ENCODE measurements at regions not wholly inside any gene's neighbourhood (a gene's known extent, or its start where the extent isn't known, plus 50 kb on each side); places are given as distances from the start of the nearest gene placed in this dataset.
"Not testable (repeated sequence)": the region's sequence is repeated elsewhere in the genome, so short reads cannot be mapped to it uniquely, and the experiment has no call there.

DNA sequence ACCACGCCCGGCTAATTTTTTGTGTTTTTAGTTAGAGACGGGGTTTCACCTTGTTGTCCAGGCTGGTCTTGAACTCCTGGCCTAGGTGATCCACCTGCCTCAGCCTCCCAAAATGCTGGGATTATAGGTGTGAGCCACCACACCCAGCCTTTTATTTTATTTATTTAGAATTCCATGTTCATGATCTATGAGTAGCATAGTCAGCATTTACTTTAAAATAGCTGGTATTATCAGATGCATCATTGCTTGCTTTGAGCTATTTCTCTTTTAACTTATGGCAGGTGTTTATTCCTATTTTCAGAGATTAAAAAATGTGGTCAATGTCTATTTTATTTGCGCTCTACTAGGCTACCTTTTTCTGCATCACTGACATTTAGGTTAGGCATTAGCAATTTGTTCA lies 152.0 kb downstream of the UTRN start:
- no peak for DNase-seq

DNA sequence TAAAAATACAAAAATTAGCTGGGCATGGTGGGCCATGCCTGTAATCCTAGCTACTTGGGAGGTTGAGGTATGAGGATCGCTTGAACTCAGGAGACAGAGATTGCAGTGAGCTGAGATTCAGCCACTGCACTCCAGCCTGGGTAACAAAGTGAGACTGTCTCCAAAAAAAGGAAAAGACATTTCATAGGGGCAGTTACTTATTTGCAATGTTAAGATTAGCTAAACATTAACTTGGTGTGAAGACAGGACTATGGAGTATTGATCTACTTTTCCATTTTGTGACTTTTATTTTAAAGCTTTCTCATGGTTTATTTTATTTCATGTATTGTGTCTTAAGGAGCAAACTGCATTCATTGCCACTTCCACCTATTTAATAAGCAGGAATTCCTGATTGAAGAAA lies 153.0 kb downstream of the UTRN start:
- no peak for DNase-seq

DNA sequence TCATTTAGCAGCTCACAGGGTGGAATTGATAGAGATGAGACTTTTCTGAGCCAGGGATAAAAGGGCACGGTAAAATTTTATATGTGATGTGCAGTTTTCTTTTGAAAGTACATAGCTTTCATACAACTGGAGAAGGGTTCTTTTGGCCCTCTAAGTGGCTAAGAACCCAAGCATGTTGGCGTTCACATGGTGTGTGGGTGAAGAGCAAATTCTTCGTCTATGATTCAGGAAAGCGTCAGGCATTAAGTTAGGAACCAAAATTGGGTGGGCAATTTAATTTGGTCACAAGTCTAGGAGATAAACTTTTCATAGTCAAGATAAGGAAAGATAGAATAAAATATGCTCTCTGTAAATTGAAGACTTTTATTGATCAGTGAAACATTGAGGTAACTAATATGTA lies 153.9 kb downstream of the UTRN start:
- DNase-seq: no peak

DNA sequence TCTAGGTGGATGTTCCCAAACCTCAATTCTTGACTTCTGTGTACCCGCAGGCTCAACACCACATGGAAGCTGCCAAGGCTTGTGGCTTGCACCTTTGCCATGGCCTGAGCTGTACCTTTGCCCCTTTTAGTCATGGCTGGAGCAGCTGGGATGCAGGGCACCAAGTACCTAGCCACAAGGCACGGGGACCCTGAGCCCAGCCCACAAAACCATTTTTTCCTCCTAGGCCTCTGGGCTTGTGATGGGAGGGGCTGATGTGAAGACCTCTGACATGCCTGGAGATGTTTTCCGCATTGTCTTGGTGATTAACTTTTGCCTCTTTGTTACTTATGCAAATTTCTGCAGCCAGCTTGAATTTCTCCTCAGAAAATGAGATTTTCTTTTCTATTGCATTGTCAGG lies 156.7 kb downstream of the UTRN start:
- not testable (repeated sequence) for DNase-seq

DNA sequence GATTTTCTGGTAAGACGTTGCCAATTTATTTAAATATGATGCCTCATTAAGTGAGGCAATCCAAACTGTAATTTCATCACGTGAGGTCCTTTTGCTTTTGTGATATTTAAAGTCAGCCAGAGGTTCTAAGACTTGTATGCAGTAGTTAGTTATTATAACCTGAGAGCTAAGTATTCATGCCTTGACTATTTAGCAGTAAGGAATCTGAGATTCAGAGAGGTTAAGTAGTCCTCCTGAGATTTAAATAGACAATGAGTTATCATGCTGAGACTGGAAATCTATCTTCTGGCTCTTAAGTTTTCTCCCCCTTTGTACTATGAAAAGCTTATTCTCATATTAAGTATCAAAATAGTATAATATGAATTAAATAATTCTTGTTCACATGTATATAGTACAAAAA lies 158.0 kb downstream of the UTRN start:
- no peak for DNase-seq

DNA sequence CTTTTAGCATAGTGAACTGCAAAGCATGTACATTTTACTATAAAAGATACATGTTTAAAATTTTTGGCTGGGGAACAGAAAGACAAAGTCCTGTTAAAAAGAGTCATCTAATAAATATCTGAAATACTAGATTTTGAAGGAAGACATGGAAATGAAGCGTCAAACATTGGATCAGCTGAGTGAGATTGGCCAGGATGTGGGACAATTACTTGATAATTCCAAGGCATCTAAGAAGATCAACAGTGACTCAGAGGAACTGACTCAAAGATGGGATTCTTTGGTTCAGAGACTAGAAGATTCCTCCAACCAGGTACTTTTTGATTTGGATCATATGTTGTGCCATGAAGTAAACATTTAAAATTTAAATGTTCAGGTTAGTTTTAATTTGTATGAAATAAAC lies 162.3 kb downstream of the UTRN start:
- DNase-seq: no peak

DNA sequence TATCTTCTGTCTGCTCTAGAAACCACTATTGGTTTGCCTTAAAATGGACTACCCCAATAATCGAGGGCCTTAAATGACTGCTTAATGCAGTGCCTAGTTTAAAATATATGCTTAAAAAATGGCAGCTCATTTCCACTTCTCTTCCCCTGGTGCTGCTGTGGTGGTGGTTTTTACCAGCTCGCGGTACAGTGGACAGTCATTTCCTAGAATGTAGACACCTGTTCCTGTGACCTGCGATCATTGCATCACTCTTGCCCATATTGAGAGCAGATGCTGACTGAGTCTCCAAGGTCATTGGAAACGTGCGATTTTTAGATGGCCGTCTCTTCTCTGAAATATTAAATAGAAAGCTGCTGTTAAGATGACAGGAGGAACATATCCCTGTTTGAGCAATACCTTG lies 164.1 kb downstream of the UTRN start:
- no peak for DNase-seq

DNA sequence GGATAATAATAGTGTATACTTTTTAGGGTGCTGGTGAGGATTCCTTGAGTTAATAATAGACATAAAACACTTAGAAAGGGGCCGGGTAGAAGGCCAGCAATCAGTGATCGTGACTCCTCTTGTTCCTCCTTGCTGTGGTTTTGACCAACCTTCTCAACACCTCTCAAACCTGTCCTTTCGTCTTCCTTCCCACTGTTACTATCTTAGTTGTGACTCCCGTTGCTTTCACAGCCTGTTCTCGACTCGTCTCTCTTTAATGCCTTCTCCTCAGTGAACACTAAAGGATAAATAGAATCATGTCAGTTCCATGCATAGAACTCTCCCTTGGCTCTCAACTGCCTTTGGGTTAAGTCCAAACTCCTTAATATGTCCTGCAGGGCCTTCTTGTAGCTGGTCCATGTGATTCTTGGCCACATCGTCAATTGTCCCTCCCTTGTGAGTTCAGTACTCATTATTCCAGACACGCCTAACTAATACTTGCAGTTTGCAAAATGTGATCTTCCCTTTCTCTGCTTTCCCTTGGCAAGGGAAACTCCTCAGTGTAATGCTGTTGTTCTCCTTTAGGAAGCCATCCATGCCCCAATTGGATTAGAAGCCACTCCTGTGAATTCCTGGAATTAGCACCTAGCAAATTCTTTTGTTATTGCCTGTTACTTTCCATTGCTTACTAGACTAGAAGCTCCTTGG lies 164.9 kb downstream of the UTRN start:
- DNase-seq: no peak

DNA sequence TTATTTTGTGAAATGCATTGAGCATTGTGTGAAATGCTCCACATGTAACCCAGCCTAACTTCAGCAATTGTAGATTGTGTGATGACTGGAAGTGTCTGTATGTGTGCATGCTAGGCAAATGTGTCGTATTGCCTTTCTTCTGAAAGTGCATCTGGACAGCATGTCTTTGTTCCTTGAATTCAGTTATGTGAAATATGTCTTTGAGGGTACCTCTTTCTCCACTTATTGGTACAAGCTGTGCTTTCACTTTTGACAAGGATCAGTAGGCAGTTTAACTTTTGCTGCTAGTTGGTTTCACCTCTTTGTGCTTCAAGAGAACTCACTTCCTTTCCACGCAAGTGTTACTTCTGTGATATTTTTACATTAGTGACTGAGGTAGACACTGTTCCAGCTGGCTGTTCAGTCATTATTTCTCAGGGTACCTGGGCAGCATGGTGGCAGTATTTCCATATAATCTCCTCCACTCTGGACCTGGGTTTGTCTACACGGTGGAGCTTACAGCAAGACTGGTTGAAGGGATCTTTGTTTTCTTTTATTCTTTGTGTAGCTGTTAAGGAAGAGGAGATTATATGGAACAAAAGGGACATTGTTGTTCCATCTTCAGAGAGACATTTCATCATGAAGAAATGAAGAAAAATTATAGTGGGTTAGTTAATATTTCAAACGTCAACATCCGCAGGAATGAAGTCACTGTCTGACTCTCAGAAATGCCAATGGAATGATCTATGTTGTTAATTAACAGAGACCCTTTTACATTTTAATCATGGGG lies 175.4 kb downstream of the UTRN start:
- no peak for DNase-seq

DNA sequence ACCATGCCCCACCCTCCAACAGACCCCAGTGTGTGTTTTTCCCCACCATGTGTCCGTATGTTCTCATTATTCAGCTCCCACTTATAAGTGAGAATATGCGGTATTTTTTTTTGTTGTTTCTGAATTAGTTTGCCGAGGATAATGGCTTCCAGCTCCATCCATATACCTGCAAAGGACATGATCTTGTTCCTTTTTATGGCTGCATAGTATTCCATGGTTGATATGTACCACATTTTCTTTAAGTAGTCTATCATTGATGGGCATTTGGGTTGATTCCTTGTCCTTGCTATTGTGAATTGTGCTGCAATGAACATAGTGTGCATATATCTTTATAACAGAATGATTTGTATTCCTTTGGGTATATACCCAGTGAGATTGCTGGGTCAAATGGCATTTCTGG lies 176.9 kb downstream of the UTRN start:
- DNase-seq: no peak

DNA sequence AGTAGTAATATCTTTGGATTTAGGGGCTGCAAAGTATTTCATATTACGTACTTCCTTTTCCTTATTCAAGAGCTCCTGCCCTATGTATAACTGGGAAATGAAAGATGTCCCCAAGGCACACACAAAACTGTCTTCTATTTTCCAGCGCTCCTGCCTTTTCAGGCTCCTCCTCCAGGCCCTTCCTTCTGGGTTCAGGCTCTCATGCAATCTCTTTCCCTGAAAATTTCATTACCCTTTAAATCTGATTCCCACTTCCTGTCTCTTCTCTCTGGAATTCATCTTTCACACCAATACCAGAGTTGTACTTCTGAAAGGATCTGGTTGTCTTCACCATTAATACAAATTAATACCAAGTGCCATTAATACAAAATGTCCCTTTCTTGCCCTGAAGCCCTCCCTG lies 181.6 kb downstream of the UTRN start:
- DNase-seq: no peak

DNA sequence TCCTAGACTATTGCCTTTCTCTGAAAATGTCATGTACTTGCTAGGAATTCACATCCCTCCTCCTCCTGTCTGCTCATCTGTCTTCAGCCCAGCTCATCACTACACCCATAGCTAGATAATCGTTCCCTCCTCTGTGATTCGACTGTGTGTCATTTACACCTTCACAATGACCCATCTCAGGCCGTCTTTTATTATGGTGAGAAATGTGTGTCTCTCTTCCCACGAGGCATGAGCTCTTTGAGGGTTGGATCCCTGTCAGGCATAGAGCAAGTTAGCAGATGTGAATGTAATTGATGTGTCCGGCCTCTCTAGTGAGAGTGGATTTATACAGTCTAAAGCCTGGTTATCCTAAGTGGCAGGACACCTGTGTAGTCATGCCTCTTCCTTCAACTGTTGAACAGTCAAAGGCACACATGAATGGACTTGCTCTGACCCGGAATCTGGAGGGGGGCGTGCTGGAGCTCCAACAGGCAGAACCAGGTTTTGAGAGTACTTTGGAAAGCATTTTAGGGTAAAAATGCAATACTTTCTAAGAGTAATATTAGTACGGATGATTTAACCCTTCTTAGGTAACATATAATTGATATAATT lies 182.1 kb downstream of the UTRN start:
- no peak for DNase-seq

DNA sequence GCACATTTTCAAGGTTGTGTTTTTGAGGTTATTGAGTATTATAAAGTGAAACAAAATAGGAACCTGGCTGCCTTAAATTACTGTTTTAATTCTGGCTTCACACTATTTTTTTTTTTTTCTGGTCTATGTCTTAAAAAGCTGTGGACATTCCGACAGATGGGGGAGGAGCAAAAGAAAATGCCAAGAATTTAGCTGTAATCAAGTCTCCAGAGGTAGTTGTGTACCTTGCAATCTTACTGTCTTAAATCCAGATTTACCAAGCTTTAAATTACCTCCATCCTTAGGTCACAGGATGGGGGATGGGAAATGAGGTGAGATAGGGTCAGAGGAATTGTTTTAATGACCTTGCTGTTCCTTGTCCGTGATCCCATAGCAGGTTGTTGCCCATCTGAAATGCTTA lies 182.8 kb downstream of the UTRN start:
- DNase-seq: no peak

DNA sequence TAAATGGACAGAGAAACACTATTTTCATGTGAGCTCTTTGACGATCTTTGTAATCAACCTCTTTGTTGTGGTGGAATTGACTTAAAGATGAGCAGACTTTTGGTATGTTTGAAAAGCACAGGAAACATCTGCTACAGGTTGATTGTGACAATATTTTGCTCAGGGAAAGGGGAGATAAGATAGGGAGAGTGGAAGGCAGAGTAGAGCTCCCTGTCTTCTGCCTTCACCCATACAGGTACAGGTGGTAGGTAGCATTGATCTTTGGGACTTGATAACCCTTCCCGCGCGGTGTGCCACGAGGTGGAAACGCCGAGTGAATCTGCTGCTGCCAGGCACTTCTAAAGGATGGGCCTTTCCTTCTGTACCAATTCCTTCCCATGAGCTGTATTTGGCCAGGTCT lies 183.6 kb downstream of the UTRN start:
- DNase-seq: no peak

DNA sequence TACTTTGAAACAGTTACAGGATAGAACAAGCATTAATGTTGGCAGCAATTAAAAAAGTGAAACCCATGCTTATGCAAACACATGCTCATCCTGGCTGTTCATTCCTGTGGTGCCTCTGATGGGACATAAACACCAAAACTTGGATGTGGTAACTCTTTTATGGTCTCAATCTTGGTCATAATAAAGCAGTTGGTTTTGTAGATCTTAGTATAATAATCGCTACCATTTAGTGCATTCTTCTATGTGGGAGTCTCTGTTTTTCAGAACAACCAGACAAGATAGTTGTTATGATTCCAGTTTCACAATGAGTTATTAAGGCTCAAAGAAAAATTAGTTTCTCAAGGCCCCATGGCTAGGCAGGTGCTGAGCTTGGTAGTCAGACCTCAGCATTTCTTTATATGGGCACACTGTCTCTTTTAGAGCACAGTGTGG lies 184.0 kb downstream of the UTRN start:
- no peak for DNase-seq

DNA sequence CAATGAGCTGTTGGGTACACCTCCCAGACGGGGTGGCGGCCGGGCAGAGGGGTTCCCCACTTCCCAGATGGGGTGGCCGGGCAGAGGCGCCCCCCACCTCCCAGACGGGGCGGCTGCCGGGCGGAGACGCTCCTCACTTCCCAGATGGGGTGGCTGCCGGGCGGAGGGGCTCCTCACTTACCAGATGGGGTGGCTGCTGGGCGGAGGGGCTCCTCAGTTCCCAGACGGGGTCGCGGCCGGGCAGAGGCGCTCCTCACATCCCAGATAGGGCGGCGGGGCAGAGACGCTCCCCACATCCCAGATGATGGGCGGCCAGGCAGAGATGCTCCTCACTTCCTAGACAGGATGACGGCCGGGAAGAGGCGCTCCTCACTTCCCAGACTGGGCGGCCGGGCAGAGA lies 185.1 kb downstream of the UTRN start:
- not testable (repeated sequence) for DNase-seq

DNA sequence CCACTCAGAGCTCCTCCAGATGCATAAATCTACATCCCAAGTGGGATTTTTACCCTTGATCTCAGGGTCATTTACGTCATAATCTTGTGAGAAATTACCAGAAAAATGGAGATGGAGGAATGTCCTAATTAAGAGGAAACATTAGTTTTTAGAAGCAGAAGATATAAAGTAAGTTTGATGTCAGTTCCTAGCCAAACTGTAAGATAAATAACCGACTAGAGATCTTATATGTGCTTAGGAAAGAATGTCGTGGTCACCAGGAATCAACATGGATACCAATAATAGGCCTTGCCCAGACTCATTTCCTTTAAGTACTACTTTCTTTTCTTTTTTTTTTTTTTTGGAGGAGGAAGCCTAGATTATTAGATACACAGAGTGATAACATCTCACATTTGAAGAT lies 186.9 kb downstream of the UTRN start:
- no peak for DNase-seq

DNA sequence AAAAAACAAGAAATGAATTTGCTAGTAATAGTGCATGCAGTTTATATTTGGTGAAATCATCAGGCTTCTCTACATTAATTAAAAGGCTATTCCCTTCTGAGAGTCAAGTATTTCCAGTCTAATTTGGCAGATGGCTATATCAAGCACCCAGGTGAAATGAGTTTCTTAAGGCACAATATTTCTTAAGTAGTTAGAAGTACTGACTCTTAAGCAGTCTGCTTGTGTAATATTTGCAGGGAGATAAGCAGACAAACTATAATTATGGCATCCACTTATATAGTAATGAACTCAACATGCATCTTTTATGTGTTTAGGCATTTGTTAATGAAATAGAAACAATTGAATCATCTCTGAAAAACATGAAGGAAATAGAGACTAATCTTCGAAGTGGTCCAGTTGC lies 189.2 kb downstream of the UTRN start:
- DNase-seq: no peak

DNA sequence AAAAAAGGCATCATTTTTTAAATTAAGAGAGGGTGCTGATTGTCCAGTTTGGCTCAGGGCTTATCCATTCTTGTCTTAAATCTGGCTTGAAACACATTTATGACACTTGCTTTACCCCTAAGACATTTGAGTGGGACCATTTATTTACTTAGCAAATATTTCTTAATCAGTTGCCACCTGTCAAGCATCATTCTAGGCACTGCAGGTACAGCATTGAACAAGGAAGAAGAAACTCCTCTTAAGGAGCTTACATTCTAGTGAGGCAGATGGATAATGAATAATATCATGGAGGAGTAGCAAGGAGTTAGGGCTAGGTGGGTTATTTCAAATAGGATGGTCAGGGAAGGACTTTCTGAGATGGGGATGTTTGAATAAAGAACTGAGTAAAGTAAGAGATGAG lies 189.8 kb downstream of the UTRN start:
- DNase-seq: no peak

DNA sequence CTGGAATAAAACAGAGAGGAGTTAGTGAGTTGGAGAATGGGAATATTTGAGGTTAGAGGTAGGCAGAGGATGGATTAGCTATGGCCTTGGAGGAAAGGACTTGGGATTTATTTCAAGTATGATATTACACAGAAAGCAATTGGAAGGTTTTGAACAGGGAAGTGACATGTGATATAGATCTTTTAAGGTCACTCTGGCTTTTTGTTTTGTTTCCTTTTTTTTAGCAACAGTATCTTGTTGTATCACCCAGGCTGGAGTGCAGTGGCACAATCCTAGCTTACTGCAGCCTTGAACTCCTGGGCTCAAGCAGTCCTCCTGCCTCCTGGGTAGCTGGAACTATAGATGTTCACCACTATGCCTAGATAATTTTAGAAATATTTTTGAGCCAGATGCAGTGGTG lies 190.3 kb downstream of the UTRN start:
- no peak for DNase-seq

DNA sequence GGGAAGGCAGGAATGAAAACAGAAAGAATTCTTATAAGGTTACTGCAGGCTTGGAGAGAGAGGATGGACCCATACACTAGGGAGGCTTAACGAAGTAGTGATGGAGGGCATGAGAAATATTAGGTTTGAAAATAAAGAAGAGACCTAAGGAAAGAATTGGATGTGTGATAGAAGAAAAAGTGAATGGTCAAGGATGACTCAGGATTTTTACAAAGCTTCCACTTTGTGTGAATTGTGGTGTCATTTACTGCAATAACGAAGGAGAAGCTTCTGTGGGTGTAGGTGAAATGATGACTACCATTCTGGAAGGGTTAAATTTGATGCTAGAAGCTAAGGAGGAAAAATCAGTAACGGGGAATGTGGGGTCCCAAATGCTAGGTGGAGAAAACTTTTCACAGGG lies 191.2 kb downstream of the UTRN start:
- no peak for DNase-seq

DNA sequence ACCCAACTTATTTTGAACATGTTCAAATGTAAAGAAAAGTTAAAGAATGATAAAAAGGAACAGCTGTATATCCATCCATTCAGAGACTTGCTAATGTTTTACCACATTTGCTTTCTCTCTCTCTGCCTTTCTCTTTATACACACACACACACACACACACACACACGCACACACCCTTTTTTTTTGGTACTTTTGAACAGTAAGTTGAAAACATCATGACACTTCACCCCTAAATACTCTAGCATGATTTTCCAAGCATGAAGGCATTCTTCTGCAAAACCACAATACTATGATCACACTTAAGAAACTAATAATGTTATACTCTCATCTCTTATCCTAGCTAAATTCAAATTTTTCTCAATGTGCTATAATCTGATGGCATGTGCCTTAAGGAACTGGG lies 192.3 kb downstream of the UTRN start:
- no peak for DNase-seq

DNA sequence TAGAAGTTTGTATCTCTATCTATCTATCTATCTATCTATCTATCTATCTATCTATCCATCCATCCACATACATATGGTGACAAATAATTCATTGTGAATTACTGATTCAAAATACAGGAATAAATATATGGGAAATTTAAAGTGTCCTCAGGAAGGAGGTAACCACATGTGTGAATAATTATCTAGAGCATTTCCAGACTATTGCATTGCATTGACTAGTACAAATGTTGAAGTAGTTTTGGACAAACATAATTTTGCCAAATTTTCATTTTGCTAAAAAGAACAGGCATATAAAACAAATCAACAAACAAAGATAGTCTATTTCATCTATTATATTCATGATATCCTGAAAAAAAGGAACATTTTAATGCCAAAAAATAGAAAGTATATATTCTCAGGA lies 192.7 kb downstream of the UTRN start:
- DNase-seq: no peak

DNA sequence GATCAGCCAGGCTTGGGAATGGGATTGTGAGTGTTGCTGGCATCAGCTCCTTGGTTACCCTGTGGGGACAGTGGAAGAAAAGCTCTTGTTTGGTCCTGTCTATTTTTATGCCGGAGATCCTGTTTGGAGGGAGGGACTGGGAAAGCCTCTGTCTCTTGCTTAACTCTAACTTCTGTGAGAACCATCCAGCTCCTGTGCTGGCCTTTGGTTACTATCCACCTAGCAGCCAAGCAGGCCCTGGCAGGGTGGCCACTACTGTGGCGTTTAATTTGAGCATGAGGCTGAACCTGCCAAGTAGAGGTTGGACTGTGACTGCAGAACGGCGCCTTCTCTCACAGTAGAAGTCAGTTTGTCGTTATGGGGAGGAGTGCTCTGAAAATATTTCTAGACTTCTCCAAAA lies 193.3 kb downstream of the UTRN start:
- DNase-seq: no peak

DNA sequence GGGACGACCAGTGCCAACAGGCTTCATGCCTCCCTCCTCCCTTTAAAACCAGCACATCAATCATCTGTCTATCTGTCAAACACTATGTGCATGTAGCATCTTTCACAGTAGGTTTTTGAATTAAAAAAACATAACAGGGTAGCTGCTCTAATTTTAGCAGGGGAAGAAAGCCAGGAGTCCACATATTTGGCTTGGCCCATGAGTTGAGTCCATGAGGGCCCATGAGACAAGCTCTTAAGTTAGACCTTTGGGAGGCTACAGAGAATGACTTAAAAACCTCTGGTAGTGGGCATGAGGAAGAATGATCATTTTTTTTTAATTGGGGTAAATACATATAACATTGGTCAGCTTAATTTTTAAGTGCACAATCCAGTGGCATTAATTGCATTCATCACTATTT lies 194.9 kb downstream of the UTRN start:
- DNase-seq: no peak

All from AML-193 (cell line).